ENCODE measurements at regions not wholly inside any gene's neighbourhood (a gene's known extent, or its start where the extent isn't known, plus 50 kb on each side); places are given as distances from the start of the nearest gene placed in this dataset.

- no peaks in the 10 kb centered on the region for H3K9me3 ChIP-seq (ENCODE audit: insufficient read depth, low read length)
- H3F3A ChIP-seq (ENCODE audit: insufficient read depth) = no peaks in the 10 kb centered on the region
- no peak overlapping the region for H3K27ac ChIP-seq (ENCODE audit: low read depth, low read length)
- H4K20me1 ChIP-seq (ENCODE audit: low read depth, low read length) = no peaks in the 10 kb centered on the region
- no peaks in the 10 kb centered on the region for H3K9me2 ChIP-seq (replicated peaks; ENCODE audit: insufficient read depth, low read length)
- no peak overlapping the region for H3K4me2 ChIP-seq (ENCODE audit: low read depth, low read length, poor library complexity, severe bottlenecking)
- no peaks in the 10 kb centered on the region for H3K36me3 ChIP-seq (ENCODE audit: low read length)
- H3K79me2 ChIP-seq (ENCODE audit: insufficient read depth, low read length) = no peaks in the 10 kb centered on the region
- no peak for TF ChIP-seq EZH2phosphoT487 (conservative IDR thresholded peaks at IDR 0.05; ENCODE audit: low read length)
- TF ChIP-seq, protein P1, sequence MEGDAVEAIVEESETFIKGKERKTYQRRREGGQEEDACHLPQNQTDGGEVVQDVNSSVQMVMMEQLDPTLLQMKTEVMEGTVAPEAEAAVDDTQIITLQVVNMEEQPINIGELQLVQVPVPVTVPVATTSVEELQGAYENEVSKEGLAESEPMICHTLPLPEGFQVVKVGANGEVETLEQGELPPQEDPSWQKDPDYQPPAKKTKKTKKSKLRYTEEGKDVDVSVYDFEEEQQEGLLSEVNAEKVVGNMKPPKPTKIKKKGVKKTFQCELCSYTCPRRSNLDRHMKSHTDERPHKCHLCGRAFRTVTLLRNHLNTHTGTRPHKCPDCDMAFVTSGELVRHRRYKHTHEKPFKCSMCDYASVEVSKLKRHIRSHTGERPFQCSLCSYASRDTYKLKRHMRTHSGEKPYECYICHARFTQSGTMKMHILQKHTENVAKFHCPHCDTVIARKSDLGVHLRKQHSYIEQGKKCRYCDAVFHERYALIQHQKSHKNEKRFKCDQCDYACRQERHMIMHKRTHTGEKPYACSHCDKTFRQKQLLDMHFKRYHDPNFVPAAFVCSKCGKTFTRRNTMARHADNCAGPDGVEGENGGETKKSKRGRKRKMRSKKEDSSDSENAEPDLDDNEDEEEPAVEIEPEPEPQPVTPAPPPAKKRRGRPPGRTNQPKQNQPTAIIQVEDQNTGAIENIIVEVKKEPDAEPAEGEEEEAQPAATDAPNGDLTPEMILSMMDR (IDR thresholded peaks at IDR 0.05; ENCODE audit: insufficient read depth, low read length, poor library complexity, severe bottlenecking) = no peak
- no peak overlapping the region for H3K4me3 ChIP-seq (ENCODE audit: insufficient read depth, low read length, poor library complexity, severe bottlenecking)
- H2AFZ ChIP-seq (ENCODE audit: low read depth, low read length, severe bottlenecking) = no peak overlapping the region
- H3K9ac ChIP-seq (ENCODE audit: low read length) = no peak overlapping the region
- H3K27me3 ChIP-seq (ENCODE audit: low read length) = no peaks in the 10 kb centered on the region
Measured at GRCh38 chr6:47096211-47096895, 54.2 kb upstream of the ADGRF1 start.

- no peak overlapping the region for H2AFZ ChIP-seq (ENCODE audit: low read depth, low read length, severe bottlenecking)
- no peak overlapping the region for H3K4me2 ChIP-seq (ENCODE audit: low read depth, low read length, poor library complexity, severe bottlenecking)
- H3K27ac ChIP-seq (ENCODE audit: low read depth, low read length) = no peak overlapping the region
Measured at GRCh38 chr6:47094241-47094925, 52.3 kb upstream of the ADGRF1 start.

GRCh38 chr6:47093169-47093568 lies 51.0 kb upstream of the ADGRF1 start:
- Histone ChIP-seq H2AFZ (ENCODE audit: low read depth, low read length, severe bottlenecking) (no peak overlapping the region), H3K9me2 (replicated peaks; ENCODE audit: insufficient read depth, low read length) (no peaks in the 10 kb centered on the region), H4K20me1 (ENCODE audit: low read depth, low read length) (no peaks in the 10 kb centered on the region), H3K27me3 (ENCODE audit: low read length) (no peaks in the 10 kb centered on the region), H3K79me2 (ENCODE audit: insufficient read depth, low read length) (no peaks in the 10 kb centered on the region), H3K27ac (ENCODE audit: low read depth, low read length) (no peak overlapping the region), H3K9ac (ENCODE audit: low read length) (no peak overlapping the region), H3K9me3 (ENCODE audit: insufficient read depth, low read length) (no peaks in the 10 kb centered on the region), H3K36me3 (ENCODE audit: low read length) (no peaks in the 10 kb centered on the region), H3K4me2 (ENCODE audit: low read depth, low read length, poor library complexity, severe bottlenecking) (no peak overlapping the region), H3K4me3 (ENCODE audit: insufficient read depth, low read length, poor library complexity, severe bottlenecking) (no peak overlapping the region), H3F3A (ENCODE audit: insufficient read depth) (no peaks in the 10 kb centered on the region)
- no peak for TF ChIP-seq EZH2phosphoT487 (conservative IDR thresholded peaks at IDR 0.05; ENCODE audit: low read length)
- TF ChIP-seq, protein P1 (IDR thresholded peaks at IDR 0.05; ENCODE audit: insufficient read depth, low read length, poor library complexity, severe bottlenecking) = no peak

More at GRCh38 chr6:47094241-47094925, 52.3 kb upstream of the ADGRF1 start:
- Histone ChIP-seq H3F3A (ENCODE audit: insufficient read depth) (no peaks in the 10 kb centered on the region), H3K9ac (ENCODE audit: low read length) (no peak overlapping the region), H3K4me3 (ENCODE audit: insufficient read depth, low read length, poor library complexity, severe bottlenecking) (no peak overlapping the region), H3K36me3 (ENCODE audit: low read length) (no peaks in the 10 kb centered on the region), H3K9me3 (ENCODE audit: insufficient read depth, low read length) (no peaks in the 10 kb centered on the region), H3K9me2 (replicated peaks; ENCODE audit: insufficient read depth, low read length) (no peaks in the 10 kb centered on the region), H4K20me1 (ENCODE audit: low read depth, low read length) (no peaks in the 10 kb centered on the region), H3K79me2 (ENCODE audit: insufficient read depth, low read length) (no peaks in the 10 kb centered on the region), H3K27me3 (ENCODE audit: low read length) (no peaks in the 10 kb centered on the region)
- TF ChIP-seq, protein P1 (IDR thresholded peaks at IDR 0.05; ENCODE audit: insufficient read depth, low read length, poor library complexity, severe bottlenecking) = no peak
- TF ChIP-seq EZH2phosphoT487 (conservative IDR thresholded peaks at IDR 0.05; ENCODE audit: low read length) = no peak
